GM13977 (cell line): ENCODE measurements at regions not wholly inside any gene's neighbourhood (a gene's known extent, or its start where the extent isn't known, plus 50 kb on each side); places are given as distances from the start of the nearest gene placed in this dataset.

ENCODE experiments used
- DNase-seq: peaks from one replicate; pipeline ENCODE4 v3.0.0; 2012; ENCODE audit warnings: low spot score
- in situ Hi-C: fragments of 300-500 bp; cut with MboI; formaldehyde crosslinking; loops from one replicate; pipeline ENCODE4 v1.12.0; 2022; ENCODE audit warnings: low sequenced_read_pairs, low pct_unique_long_range_greater_than_20kb, mixed read lengths, inconsistent platforms; ENCODE audit not compliant: unreplicated experiment
- TF ChIP-seq, protein P1 (sequence below): IDR thresholded peaks from 2 replicates; pipeline ENCODE4 v1.5.1; 2012; ENCODE audit warnings: mild to moderate bottlenecking, control low read depth; ENCODE audit not compliant: insufficient read depth; ENCODE audit errors: extremely low read depth, missing control alignments

DNA sequence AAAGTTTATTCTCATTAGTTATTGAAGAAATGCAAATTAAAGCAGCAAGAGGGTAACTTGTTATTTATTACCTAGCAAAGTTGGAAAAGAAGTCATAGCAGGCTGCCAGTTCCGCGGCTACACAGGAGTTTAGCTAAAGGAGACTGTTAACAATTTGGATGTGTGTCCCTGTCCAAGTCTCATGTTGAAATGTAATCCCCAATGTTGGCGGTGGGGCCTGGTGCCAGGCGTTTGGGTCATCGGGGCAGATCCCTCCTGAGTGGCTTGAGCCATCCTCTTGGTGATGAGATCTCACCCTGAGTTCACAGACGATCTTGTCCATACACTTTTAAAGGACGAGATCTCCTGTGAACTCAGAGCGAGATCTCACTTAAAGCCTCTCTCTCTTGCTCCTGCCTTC lies 608.3 kb downstream of the SH2D4B start:
- in situ Hi-C loops, result no loop called here
- TF ChIP-seq, protein P1, sequence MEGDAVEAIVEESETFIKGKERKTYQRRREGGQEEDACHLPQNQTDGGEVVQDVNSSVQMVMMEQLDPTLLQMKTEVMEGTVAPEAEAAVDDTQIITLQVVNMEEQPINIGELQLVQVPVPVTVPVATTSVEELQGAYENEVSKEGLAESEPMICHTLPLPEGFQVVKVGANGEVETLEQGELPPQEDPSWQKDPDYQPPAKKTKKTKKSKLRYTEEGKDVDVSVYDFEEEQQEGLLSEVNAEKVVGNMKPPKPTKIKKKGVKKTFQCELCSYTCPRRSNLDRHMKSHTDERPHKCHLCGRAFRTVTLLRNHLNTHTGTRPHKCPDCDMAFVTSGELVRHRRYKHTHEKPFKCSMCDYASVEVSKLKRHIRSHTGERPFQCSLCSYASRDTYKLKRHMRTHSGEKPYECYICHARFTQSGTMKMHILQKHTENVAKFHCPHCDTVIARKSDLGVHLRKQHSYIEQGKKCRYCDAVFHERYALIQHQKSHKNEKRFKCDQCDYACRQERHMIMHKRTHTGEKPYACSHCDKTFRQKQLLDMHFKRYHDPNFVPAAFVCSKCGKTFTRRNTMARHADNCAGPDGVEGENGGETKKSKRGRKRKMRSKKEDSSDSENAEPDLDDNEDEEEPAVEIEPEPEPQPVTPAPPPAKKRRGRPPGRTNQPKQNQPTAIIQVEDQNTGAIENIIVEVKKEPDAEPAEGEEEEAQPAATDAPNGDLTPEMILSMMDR, result no peak
- no peak for DNase-seq

GRCh38 chr10:81146436-81146835 lies 608.7 kb downstream of the SH2D4B start:
- TF ChIP-seq, protein P1, result no peak
- in situ Hi-C loops, result no loop called here
- no peak for DNase-seq

DNA sequence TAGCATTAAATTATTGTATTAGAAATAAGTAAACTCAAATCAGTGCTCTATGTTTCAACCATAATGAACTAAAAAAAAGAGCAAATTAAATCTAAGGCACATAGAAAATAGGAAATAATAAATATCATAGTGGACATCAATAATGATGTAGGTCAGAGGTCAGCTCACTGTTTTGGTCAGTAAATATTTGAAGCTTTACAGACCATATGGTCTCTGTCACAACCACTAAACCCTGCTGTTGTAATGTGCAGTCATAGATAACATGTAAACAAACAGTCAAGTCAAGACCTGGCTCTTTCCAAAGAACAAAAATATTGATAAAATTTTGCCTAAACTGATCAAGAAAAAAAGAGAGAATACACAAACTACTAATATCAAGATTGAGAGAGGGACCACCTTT lies 615.0 kb downstream of the SH2D4B start:
- TF ChIP-seq, protein P1, result no peak
- no peak for DNase-seq
- in situ Hi-C loops, result no loop called here

DNA sequence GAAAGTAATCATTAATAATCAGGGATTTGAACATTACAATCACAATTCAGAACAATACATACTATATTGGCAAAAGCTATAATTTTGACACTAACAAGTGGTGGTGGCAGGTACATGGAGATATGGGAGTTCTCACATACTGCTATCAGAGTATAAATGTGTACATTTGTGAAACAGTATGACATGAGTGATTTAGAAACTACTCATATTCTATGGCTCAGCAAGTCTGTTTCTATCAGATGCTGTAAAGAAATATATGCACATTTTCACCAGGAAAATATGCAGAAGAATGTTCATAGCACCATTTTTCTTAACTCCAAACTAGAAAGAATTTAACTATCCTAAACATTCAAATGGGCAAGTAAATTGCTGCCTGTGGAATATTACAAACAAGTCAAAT lies 620.0 kb downstream of the SH2D4B start:
- DNase-seq, result no peak
- TF ChIP-seq, protein P1, result no peak
- in situ Hi-C loops, result no loop called here

- in situ Hi-C loops, result no loop called here
- no peak for DNase-seq
- TF ChIP-seq, protein P1, result no peak
Measured at GRCh38 chr10:81177651-81178244, 640.0 kb downstream of the SH2D4B start.

- in situ Hi-C loops, result no loop called here
- TF ChIP-seq, protein P1, result no peak
- DNase-seq, result no peak
Measured at GRCh38 chr10:81179324-81179723, 641.6 kb downstream of the SH2D4B start.
